Tibial nerve (tissue), 4 donors: ENCODE measurements at regions not wholly inside any gene's neighbourhood (a gene's known extent, or its start where the extent isn't known, plus 50 kb on each side); places are given as distances from the start of the nearest gene placed in this dataset.

ENCODE experiments used
- CTCF ChIP-seq, 5 experiments: fragments of 200-600 bp in 3 of 5; fragments of 450-650 bp in 2 of 5; sonication (generic) in 3 of 5; IDR thresholded peaks; one replicate each; pipeline ENCODE4 v1.5.1; 2016 to 2019; ENCODE audit warnings: antibody characterized with exemption in 5 of 5, mild to moderate bottlenecking in 3 of 5, moderate library complexity in 2 of 5
- EP300 ChIP-seq, 2 donors: sonication (generic); formaldehyde crosslinking; IDR thresholded peaks; one replicate each; pipeline ENCODE4 v1.6.1; 2017; ENCODE audit warnings: antibody characterized with exemption in 2 of 2, mild to moderate bottlenecking in 1 of 2
- POLR2A ChIP-seq, 2 donors: fragments of 450-650 bp; IDR thresholded peaks; one replicate each; pipeline ENCODE4 v1.6.1; 2017; ENCODE audit warnings: antibody characterized with exemption in 2 of 2, mild to moderate bottlenecking in 2 of 2, moderate library complexity in 2 of 2

GRCh38 chr21:19731251-19731650 is 1267.0 kb upstream of the NCAM2 start:
- TF ChIP-seq CTCF (IDR thresholded peaks at IDR 0.05), result no peak
- TF ChIP-seq POLR2A (IDR thresholded peaks at IDR 0.05), result no peak
- no peak for TF ChIP-seq EP300 (IDR thresholded peaks at IDR 0.05)
